Left ventricle myocardium inferior (tissue), 1 donor: ENCODE measurements at regions not wholly inside any gene's neighbourhood (a gene's known extent, or its start where the extent isn't known, plus 50 kb on each side); places are given as distances from the start of the nearest gene placed in this dataset.

Experiments
- DNase-seq: peaks from one replicate; pipeline ENCODE4 v3.0.0-alpha.2; 2020
- H3K27ac ChIP-seq: fragments of 200-600 bp; replicated peaks from 2 replicates; pipeline ENCODE4 v1.8.0; 2021
- H3K27me3 ChIP-seq: fragments of 200-600 bp; 2 replicates; pipeline ENCODE4 v1.8.0; 2021; ENCODE audit warnings: low read depth
- H3K36me3 ChIP-seq: fragments of 200-600 bp; 2 replicates; pipeline ENCODE4 v1.8.0; 2021
- H3K4me1 ChIP-seq: fragments of 200-600 bp; 2 replicates; pipeline ENCODE4 v1.8.0; 2021
- H3K4me3 ChIP-seq: fragments of 200-600 bp; 2 replicates; pipeline ENCODE4 v1.8.0; 2021; ENCODE audit warnings: mild to moderate bottlenecking, moderate library complexity
- H3K9me3 ChIP-seq: fragments of 200-600 bp; replicated peaks from 2 replicates; pipeline ENCODE4 v1.8.0; 2021
- CTCF ChIP-seq: fragments of 200-600 bp; IDR thresholded peaks from 2 replicates; pipeline ENCODE4 v1.8.0; 2021; ENCODE audit warnings: antibody characterized with exemption, mild to moderate bottlenecking, borderline replicate concordance
- intact Hi-C: fragments of 100-400 bp; cut with micrococcal nuclease; formaldehyde crosslinking; loops from one replicate; pipeline ENCODE4 v1.11.0; 2022
- donor health status: DM: no; HTN: yes; CAD: no; lungs with severe emphysema.

DNA sequence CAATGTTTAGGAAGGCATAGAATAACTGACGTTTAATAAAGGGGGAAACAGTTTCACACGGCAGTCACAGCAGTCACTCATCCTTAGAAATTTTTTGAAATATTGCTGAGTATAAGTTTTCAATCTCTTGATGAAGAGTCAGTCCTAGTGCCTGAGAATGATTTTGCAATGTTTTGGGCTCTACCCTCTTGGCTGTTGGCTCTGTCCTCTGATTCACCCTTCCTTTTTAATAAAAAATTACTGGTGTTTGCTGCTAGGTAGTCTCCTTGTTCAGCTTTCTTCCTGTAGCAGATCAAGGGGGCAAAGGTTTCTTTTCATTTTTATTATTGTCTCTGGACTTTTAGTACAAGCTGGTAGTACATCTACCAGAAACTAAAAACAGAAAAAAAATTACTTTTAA, 194.3 kb upstream of the ANO3 start:
- DNase-seq = no peak
- H3K27me3 ChIP-seq = no peaks in the 10 kb centered on the region
- no peak overlapping the region for H3K27ac ChIP-seq
- no peaks in the 10 kb centered on the region for H3K36me3 ChIP-seq
- no peaks in the 10 kb centered on the region for H3K4me1 ChIP-seq
- intact Hi-C loops = no loop called here
- TF ChIP-seq CTCF = no peak
- no peaks in the 10 kb centered on the region for H3K9me3 ChIP-seq
- no peak overlapping the region for H3K4me3 ChIP-seq

DNA sequence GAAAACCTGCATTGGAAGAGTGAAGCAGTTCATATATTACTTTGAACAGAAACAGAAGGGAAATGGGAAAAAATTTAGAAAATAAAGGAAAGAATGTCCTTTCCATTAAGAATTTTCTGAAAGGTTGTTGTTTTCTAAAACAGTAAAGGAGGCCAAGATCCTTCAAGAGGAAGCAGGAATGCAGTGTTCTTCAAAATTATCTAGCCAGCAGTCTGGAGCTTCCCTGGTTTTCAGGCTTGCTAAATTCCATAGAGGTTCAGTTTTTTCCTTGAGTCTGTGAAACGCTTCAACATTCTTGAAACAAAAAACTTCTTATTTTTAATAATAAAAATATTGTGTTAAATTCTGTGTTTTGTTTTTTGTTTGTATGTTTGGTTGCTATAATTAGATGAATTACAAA, 189.0 kb upstream of the ANO3 start:
- DNase-seq = no peak
- H3K27me3 ChIP-seq = no peaks in the 10 kb centered on the region
- peaks cover 6% of the 10 kb centered on the region for H3K4me1 ChIP-seq
- TF ChIP-seq CTCF = no peak
- no peak overlapping the region for H3K27ac ChIP-seq
- intact Hi-C loops = no loop called here
- H3K36me3 ChIP-seq = no peaks in the 10 kb centered on the region
- no peaks in the 10 kb centered on the region for H3K9me3 ChIP-seq
- no peak overlapping the region for H3K4me3 ChIP-seq

- H3K27me3 ChIP-seq = no peaks in the 10 kb centered on the region
- H3K4me3 ChIP-seq = no peak overlapping the region
- no peak for DNase-seq
- TF ChIP-seq CTCF = no peak
- intact Hi-C loops = no loop called here
- H3K9me3 ChIP-seq = no peaks in the 10 kb centered on the region
- H3K4me1 ChIP-seq = peaks cover 6% of the 10 kb centered on the region
- H3K36me3 ChIP-seq = no peaks in the 10 kb centered on the region
- H3K27ac ChIP-seq = no peak overlapping the region
Observed at GRCh38 chr11:26143566-26144290, 188.2 kb upstream of the ANO3 start.

- no peak for DNase-seq
Observed at GRCh38 chr11:26144291-26144690, 187.6 kb upstream of the ANO3 start.

DNA sequence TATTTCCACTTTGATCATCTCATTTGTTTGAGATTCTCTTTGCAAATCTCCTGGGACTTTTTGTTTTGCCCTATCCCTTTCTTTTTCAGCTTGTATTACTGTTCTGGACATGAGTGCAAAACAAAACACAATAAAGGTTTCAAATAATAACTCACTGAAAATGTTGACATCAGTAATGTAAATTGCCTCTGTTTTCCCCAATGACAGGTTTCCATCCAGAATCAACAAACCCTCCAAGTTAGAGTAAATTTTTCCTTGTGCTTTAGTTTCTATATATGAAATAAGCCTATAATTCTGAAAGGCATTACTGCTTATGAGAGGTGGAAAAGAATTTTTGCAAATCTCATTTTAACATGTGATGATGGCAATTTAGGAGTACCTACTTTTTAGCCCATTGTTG, 187.0 kb upstream of the ANO3 start:
- H3K27ac ChIP-seq = no peak overlapping the region
- DNase-seq = no peak
- H3K27me3 ChIP-seq = no peaks in the 10 kb centered on the region
- peaks cover 6% of the 10 kb centered on the region for H3K4me1 ChIP-seq
- intact Hi-C loops = no loop called here
- H3K4me3 ChIP-seq = no peak overlapping the region
- H3K9me3 ChIP-seq = no peaks in the 10 kb centered on the region
- H3K36me3 ChIP-seq = no peaks in the 10 kb centered on the region
- TF ChIP-seq CTCF = no peak

More at GRCh38 chr11:26144291-26144690, 187.6 kb upstream of the ANO3 start:
- Histone ChIP-seq H3K27ac (no peak overlapping the region), H3K27me3 (no peaks in the 10 kb centered on the region), H3K4me1 (peaks cover 6% of the 10 kb centered on the region), H3K9me3 (no peaks in the 10 kb centered on the region), H3K4me3 (no peak overlapping the region), H3K36me3 (no peaks in the 10 kb centered on the region)
- intact Hi-C loops = no loop called here
- TF ChIP-seq CTCF = no peak
